Right renal cortex interstitium (tissue), 3 donors: ENCODE measurements at regions not wholly inside any gene's neighbourhood (a gene's known extent, or its start where the extent isn't known, plus 50 kb on each side); places are given as distances from the start of the nearest gene placed in this dataset.

ENCODE experiments used
- DNase-seq, 3 donors: peaks; one replicate each; pipeline ENCODE4 v3.0.0-alpha.2; 2013; ENCODE audit warnings: low read depth in 3 of 3, low spot score in 2 of 3

DNA sequence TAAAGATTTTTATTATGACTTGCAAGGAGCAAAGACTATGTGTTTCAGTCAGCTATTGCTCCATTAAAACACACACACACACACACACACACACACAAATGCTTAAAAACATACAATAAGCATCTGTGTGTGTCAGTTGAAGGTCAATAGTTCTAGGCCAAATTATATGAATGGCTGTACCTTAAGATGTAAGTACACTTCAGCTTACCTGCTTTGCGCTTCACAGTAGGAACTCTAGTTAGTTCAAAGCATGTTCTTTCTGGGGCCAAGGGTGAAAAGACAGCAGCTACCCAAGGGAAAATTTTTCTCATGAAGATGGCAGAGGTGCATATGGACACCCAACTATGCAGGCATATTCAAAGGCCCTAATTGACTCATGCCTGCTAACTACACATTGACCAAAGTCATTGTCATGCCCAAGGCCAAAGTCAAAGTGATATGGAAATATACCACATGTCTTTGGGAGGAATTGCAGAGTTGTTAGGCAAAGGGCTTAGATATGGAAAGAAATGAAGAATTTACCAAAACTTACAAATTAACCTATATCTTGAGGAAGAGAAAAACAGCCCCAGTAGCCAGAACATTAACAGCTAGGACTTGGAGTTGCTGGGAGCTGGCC lies 61.9 kb upstream of the BTN3A2 start:
- DNase-seq: no peak

DNA sequence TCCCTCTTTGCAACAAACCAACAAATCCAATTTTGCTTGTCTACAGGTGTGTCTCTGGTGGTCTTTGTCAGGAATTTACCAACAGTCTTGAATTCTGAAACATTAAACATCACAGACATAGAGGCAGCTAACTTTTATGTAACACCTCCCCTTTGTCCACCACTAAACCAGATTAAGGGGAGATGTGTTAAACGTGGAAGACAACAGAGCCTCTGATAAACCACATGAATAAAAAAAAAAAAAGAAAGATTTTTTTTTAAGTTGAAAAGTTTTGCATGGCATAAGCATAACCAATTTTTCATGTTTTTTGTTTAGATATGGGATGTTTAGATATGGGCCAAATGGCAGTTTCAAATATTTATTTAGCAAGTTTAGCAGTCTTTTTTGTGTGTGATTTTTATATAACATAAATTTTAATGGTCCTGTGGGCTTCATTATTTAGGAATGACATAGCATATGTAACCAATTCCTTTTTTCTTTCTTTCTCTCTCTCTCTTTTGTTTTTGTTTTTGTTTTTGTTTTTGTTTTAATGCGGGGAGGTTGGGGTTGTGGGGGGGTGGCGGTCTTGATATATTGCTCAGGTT lies 60.7 kb upstream of the BTN3A2 start:
- DNase-seq: no peak

DNA sequence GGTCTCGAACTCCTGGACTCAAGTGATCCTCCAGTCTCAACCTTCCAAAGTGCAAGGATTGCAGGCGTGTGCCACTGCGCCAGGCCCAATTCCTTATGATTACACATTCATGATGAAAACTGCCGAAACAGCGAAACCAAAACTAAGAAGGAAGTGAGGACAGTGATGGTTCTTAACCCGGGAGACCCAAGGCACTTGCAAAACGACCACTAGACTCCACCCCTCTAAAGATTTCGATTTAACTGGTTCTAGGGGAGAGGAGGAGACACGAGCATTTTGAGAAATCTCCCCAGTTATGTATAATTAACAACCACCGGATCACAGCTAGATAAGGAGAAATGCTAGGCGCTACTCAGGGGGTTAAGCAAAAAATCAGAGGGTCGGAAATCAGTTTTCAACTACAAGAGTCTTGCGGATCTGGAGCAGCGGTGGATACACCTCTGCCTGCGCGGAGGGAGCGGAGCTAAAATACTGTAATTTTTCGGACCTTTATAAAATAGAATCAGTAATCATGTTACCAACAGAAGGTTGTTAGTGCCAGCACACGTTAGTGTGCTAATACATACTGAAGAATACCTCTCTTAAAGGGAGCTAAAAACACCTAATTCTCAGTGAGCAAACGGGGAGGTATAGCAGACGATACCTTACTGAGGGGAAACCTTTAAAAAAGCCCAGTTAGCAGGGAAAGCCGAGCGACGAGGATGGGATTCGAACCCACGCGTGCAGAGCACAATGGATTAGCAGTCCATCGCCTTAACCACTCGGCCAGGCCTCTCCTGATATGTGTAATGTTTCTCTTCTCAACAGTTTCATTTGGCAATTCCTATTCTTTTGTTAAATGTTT lies 60.0 kb upstream of the BTN3A2 start:
- peak in 1 of 3 donors; percentile 80 for DNase-seq

DNA sequence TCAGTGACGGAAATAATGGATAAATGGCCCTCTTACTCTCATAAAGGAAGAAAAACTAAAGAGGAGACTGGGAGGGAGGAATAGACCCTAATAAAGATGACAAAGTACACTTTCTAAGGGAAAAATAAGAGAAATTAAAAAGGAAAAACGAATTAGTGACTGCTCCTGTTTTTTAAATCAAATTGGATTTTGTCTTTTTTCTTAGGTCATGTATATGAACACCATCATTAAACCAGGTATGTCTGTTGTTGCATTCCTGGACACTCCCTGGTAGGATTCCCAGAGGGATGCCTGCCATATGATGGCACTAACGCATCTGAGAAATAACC lies 59.4 kb upstream of the BTN3A2 start:
- no peak for DNase-seq

DNA sequence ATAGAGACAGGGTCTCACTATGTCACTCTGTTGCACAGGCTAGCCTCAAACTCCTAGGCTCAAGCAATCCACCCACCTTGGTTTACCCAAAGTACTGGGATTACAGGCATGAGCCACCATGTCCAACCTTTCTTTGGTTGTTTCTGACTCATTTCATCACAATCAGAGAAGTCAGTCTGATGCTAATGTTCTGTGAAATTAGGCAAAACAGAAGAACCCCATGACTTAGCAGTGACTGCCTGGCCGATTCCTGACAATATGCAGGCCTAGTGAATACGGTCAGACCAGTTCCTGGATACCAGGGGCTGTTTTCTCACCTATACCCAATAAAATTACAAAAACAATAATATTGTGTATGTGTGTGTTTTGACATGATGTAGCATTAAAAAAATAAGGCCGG lies 58.8 kb upstream of the BTN3A2 start:
- DNase-seq: no peak

DNA sequence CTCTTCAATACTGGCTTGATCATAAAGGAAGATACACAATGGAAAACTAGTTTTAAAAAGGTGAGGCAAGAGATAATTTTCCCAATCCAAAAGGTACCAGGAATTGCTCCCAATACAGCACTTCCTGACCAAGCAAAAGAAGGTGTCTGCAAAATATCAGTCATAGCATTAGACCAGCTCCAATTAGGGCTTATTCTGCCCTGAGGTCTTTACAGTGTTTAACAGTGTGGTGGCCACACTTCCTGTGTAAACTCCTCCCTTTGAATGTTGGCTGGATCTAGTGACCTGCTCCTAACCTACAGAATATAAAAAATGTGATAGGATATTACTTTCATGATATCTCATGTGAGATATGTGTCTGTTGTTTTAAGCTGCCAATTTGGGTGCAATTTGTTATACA lies 57.1 kb upstream of the BTN3A2 start:
- no peak for DNase-seq

DNA sequence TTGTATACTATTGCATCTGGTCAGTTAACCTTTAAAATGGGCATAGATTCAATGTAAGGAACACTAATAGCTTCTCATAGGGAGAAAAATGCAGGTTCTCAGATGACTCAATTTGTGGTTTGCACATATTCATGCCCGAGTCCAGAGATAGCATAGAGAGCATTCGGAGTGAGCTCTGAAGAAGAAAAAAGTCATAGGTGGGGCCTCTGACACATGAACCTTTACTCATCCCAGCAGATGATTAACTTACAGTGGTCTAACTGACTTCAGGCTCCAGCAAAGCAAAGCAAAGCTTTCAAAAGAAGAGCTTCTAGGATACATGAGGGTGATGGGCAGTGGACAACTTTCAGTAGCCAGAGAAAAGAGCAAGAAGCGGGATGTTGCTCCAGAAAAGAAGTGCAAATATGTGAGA lies 55.3 kb upstream of the BTN3A2 start:
- DNase-seq: no peak

DNA sequence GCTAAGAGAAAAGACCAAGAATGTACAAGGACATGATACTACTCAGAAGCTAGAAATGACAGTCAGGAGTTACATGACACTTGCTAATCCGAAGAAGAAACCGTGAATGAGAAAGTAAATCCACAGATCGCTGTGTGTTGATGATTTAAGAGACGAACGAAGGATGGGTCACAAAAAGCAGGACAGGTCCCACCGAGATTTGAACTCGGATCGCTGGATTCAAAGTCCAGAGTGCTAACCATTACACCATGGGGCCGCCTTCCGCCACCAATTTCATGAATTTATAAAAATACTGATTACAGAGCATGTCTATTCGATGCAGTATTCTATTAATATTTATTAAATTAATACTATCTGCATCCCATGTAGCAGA lies 54.0 kb upstream of the BTN3A2 start:
- no peak for DNase-seq

DNA sequence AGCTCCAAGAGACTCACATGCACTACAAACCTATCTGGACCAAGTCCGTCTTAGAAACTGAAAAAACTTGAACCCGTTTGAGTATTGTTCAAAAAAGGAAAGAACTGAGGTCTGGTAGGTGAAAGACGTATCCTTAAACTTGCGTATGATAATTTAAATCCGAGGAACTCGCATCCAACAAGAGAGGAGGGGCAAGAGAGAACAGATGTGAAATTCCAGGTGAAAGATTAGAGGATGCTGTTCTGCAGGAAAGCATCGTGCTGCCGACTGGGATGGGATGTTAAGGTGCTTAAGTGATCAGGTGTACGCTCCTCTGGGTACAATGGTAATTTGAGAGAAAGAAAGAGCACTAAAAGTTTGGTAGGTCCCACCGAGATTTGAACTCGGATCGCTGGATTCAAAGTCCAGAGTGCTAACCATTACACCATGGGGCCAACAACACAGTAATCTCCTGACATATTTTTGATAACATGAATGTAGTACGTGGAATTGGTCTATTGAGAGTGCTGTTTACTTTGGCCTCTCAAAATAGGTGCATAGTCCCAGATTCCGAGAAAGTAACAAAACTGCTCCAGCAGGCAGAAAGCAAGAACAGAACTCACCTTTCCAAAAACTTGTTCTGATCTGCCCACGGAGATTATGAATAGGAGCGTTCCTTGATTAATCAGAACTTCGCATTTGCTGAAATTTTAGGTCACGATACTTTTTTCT lies 53.5 kb upstream of the BTN3A2 start:
- DNase-seq: no peak

DNA sequence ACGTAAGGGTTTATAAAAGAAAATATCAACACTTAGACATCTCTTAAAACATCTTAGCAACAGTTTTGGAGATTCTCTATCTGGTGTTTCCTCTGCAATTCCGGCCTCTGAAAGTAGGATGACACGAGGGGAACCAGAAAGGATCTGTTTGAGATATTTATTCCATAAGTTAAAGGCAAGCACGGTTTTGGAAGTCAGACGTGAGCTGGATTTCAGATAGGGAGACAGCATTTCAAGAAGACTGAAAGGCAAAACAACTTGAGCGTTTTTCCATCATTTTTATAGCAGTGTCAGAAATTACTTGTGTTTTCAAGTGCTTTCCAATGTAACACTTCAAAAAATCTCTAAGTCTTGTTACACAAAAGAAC lies 52.9 kb upstream of the BTN3A2 start:
- no peak for DNase-seq

DNA sequence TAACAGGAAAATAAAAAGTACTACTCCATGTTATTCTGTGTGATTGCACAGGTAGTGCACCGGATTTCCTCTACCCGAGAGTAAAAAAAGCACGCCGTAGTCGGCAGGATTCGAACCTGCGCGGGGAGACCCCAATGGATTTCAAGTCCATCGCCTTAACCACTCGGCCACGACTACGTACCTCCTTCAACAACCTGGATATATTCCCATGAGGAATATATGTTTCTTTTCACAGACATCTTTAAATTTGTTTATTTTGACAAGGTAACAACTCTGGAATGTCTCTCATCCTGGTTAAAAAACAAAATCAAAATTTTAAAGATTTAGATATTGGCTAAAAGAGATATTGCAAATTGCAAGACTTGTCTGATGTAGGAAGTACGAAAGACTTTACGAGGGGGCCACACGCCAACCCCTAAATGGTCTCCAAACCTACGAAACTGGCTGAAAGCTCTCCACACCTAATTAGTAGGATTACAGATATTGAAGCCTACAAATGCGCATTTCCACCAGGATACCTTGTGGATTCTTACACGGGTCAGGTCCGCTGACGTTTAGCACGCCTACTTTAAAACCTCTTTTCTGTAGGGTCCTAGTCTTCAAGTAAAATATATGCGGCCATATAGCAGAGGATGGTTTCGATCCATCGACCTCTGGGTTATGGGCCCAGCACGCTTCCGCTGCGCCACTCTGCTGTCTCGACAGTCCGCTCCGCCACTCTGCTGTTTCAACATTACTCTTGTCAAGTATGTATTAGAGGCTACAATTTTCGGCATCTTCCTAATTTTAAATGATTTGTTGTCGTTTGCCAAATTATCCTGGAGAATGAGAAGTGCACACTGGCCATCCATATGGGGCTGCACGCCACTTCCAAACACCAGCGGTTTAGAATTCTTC lies 52.2 kb upstream of the BTN3A2 start:
- peak in 1 of 3 donors; percentile 77 for DNase-seq
